IMR-90 (cell line): ENCODE measurements at regions not wholly inside any gene's neighbourhood (a gene's known extent, or its start where the extent isn't known, plus 50 kb on each side); places are given as distances from the start of the nearest gene placed in this dataset.

ENCODE experiments used
- ATAC-seq: fragments of 200-7000 bp; cut with Tn5 transposase; 2 replicates; pipeline ENCODE4 v1.9.1; 2020; ENCODE audit warnings: low read depth, mild to moderate bottlenecking, moderate library complexity
- BruUV-seq: library from RNA; stranded (reverse); fragments of 400-500 nt; replicated peaks from 2 replicates; lab custom pipeline; 2021; lab: Mats Ljungman, UMichigan
- CTCF ChIA-PET: fragments of 300-600 bp; formaldehyde crosslinking; extraction: SDS; loops from one replicate; lab custom pipeline; 2021; ENCODE audit warnings: antibody characterized with exemption; lab: Yijun Ruan, JAX
- POLR2A ChIA-PET: fragments of 300-600 bp; sonication (Branson Sonifier 250); formaldehyde crosslinking; loops from one replicate; lab custom pipeline; 2022; ENCODE audit warnings: antibody characterized with exemption; ENCODE audit not compliant: unreplicated experiment; lab: Charles Lee
- DNase-seq: peaks from one replicate; pipeline ENCODE4 v3.0.0; 2013
- H2AFZ ChIP-seq: replicated peaks from 2 replicates; pipeline ENCODE3; 2013; ENCODE audit warnings: low read length, mild to moderate bottlenecking; ENCODE audit not compliant: poor library complexity
- H2AK5ac ChIP-seq: 2 replicates; pipeline ENCODE4 v1.6.1; 2013; ENCODE audit warnings: low read depth, low read length, inconsistent platforms
- H2AK9ac ChIP-seq: replicated peaks from 2 replicates; pipeline ENCODE3; 2013; ENCODE audit warnings: mild to moderate bottlenecking, low read depth, low read length, moderate library complexity; ENCODE audit not compliant: poor library complexity
- H2BK120ac ChIP-seq: 2 replicates; pipeline ENCODE4 v1.6.1; 2013; ENCODE audit warnings: low read depth, low read length, inconsistent platforms
- H2BK15ac ChIP-seq: 3 replicates; pipeline ENCODE4 v1.6.1; 2013; ENCODE audit warnings: low read depth, low read length, inconsistent platforms
- H2BK20ac ChIP-seq: 2 replicates; pipeline ENCODE4 v1.6.1; 2013; ENCODE audit warnings: low read depth, mild to moderate bottlenecking, inconsistent platforms, low read length, moderate library complexity
- H2BK5ac ChIP-seq: 2 replicates; pipeline ENCODE4 v1.6.1; 2013; ENCODE audit warnings: mild to moderate bottlenecking, low read depth, low read length, inconsistent platforms; ENCODE audit not compliant: poor library complexity, severe bottlenecking
- H3K14ac ChIP-seq: replicated peaks from 2 replicates; pipeline ENCODE4 v1.6.1; 2013; ENCODE audit warnings: low read depth, low read length, inconsistent platforms
- H3K18ac ChIP-seq: 2 replicates; pipeline ENCODE4 v1.6.1; 2013; ENCODE audit warnings: low read depth, low read length, control low read depth
- H3K23ac ChIP-seq: 2 replicates; pipeline ENCODE4 v1.6.1; 2013; ENCODE audit warnings: low read depth, low read length, inconsistent platforms
- H3K27ac ChIP-seq: 2 replicates; pipeline ENCODE4 v1.5.1; 2013; ENCODE audit warnings: mild to moderate bottlenecking, control low read depth, low read length; ENCODE audit not compliant: insufficient read depth
- H3K27me3 ChIP-seq: 2 replicates; pipeline ENCODE4 v1.6.1; 2013; ENCODE audit warnings: low read length; ENCODE audit not compliant: control insufficient read depth, insufficient read depth
- H3K36me3 ChIP-seq: 2 replicates; pipeline ENCODE4 v1.6.1; 2013; ENCODE audit warnings: low read length, mixed read lengths; ENCODE audit not compliant: control insufficient read depth, insufficient read depth
- H3K4ac ChIP-seq: 2 replicates; pipeline ENCODE4 v1.6.1; 2013; ENCODE audit warnings: low read depth, low read length, inconsistent platforms
- H3K4me1 ChIP-seq: 2 replicates; pipeline ENCODE4 v1.6.1; 2013; ENCODE audit warnings: low read length, mixed read lengths; ENCODE audit not compliant: control insufficient read depth, insufficient read depth
- H3K4me2 ChIP-seq: 2 replicates; pipeline ENCODE4 v1.6.1; 2013; ENCODE audit warnings: low read depth, mild to moderate bottlenecking, control low read depth, low read length, moderate library complexity
- H3K4me3 ChIP-seq: 2 replicates; pipeline ENCODE4 v1.5.1; 2013; ENCODE audit warnings: low read depth, mild to moderate bottlenecking, control low read depth, low read length, moderate library complexity; ENCODE audit not compliant: insufficient read depth
- H3K56ac ChIP-seq: 2 replicates; pipeline ENCODE4 v1.6.1; 2013; ENCODE audit warnings: low read length, inconsistent platforms; ENCODE audit not compliant: insufficient read depth; ENCODE audit errors: extremely low read depth
- H3K79me1 ChIP-seq, 2 experiments: 2 replicates each; pipeline ENCODE4 v1.6.1; 2013; ENCODE audit warnings: low read length in 2 of 2, inconsistent platforms in 1 of 2, low read depth in 1 of 2
- H3K9ac ChIP-seq: 2 replicates; pipeline ENCODE4 v1.6.1; 2013; ENCODE audit warnings: low read depth, low read length, control low read depth
- H3K9me1 ChIP-seq: 2 replicates; pipeline ENCODE4 v1.6.1; 2013; ENCODE audit warnings: low read length, inconsistent platforms; ENCODE audit not compliant: insufficient read depth
- H3K9me3 ChIP-seq: 2 replicates; pipeline ENCODE4 v1.6.1; 2013; ENCODE audit warnings: low read length; ENCODE audit not compliant: control insufficient read depth, insufficient read depth
- H4K20me1 ChIP-seq: 2 replicates; pipeline ENCODE4 v1.6.1; 2013; ENCODE audit warnings: low read length, inconsistent platforms; ENCODE audit not compliant: insufficient read depth
- H4K5ac ChIP-seq: 2 replicates; pipeline ENCODE4 v1.6.1; 2013; ENCODE audit warnings: mild to moderate bottlenecking, low read depth, low read length, control low read depth
- H4K8ac ChIP-seq, 2 experiments: 2 replicates each; pipeline ENCODE4 v1.6.1; 2013; ENCODE audit warnings: low read depth in 2 of 2, low read length in 2 of 2, control low read depth in 1 of 2, inconsistent platforms in 1 of 2
- H4K91ac ChIP-seq: 2 replicates; pipeline ENCODE4 v1.6.1; 2013; ENCODE audit warnings: low read depth, low read length, inconsistent platforms; ENCODE audit not compliant: insufficient read depth
- BHLHE40 ChIP-seq: fragments of 150-350 bp; IDR thresholded peaks from 2 replicates; pipeline ENCODE4 v1.6.1; 2016; ENCODE audit warnings: mild to moderate bottlenecking, low read depth, low read length
- CEBPB ChIP-seq: IDR thresholded peaks from 2 replicates; pipeline ENCODE4 v1.6.1; 2012; ENCODE audit warnings: low read depth, low read length, improper control_type of control experiment
- CHD1 ChIP-seq: IDR thresholded peaks from 2 replicates; pipeline ENCODE4 v1.6.1; 2012; ENCODE audit warnings: low read depth, low read length, improper control_type of control experiment
- CTCF ChIP-seq: conservative IDR thresholded peaks from 2 replicates; pipeline ENCODE4 v1.5.1; 2012; ENCODE audit warnings: mild to moderate bottlenecking, low read depth, low read length, improper control_type of control experiment
- FOS ChIP-seq: fragments of 150-350 bp; IDR thresholded peaks from 2 replicates; pipeline ENCODE4 v1.6.1; 2016; ENCODE audit warnings: low read depth, low read length
- MAFK ChIP-seq: IDR thresholded peaks from 2 replicates; pipeline ENCODE4 v1.6.1; 2012; ENCODE audit warnings: low read depth, low read length, improper control_type of control experiment
- MAZ ChIP-seq: IDR thresholded peaks from 2 replicates; pipeline ENCODE4 v1.6.1; 2012; ENCODE audit warnings: low read depth, mild to moderate bottlenecking, low read length, improper control_type of control experiment, moderate library complexity, borderline replicate concordance
- MXI1 ChIP-seq: IDR thresholded peaks from 2 replicates; pipeline ENCODE4 v1.6.1; 2012; ENCODE audit warnings: low read depth, mild to moderate bottlenecking, low read length, moderate library complexity, borderline replicate concordance
- NFE2L2 ChIP-seq: fragments of 150-350 bp; IDR thresholded peaks from 2 replicates; pipeline ENCODE4 v1.6.1; 2016; ENCODE audit warnings: low read depth, mild to moderate bottlenecking, low read length
- POLR2A ChIP-seq: IDR thresholded peaks from 2 replicates; pipeline ENCODE4 v1.6.1; 2012; ENCODE audit warnings: mild to moderate bottlenecking, low read depth, low read length
- RAD21 ChIP-seq: IDR thresholded peaks from 2 replicates; pipeline ENCODE4 v1.6.1; 2012; ENCODE audit warnings: low read length, improper control_type of control experiment
- RCOR1 ChIP-seq: IDR thresholded peaks from 2 replicates; pipeline ENCODE4 v1.6.1; 2012; ENCODE audit warnings: mild to moderate bottlenecking, low read length, improper control_type of control experiment; ENCODE audit not compliant: insufficient replicate concordance
- RFX5 ChIP-seq: IDR thresholded peaks from 2 replicates; pipeline ENCODE4 v1.8.0; 2012; ENCODE audit warnings: low read depth, mild to moderate bottlenecking, low read length, moderate library complexity
- SMC3 ChIP-seq: fragments of 150-350 bp; IDR thresholded peaks from 2 replicates; pipeline ENCODE4 v1.6.1; 2016; ENCODE audit warnings: low read depth, mild to moderate bottlenecking, antibody characterized with exemption, low read length, moderate library complexity
- USF2 ChIP-seq: fragments of 150-350 bp; IDR thresholded peaks from 2 replicates; pipeline ENCODE4 v1.6.1; 2017; ENCODE audit warnings: mild to moderate bottlenecking, antibody characterized with exemption, low read length, low read depth
- WGBS, 2 experiments: methylation state at CpG; one replicate each; pipeline versions ENCODE4 v1.1.5 to v1.1.7; 2013; ENCODE audit warnings: missing lambda C conversion rate in 2 of 2; ENCODE audit not compliant: insufficient read length in 1 of 2; ENCODE audit errors: extremely low coverage in 2 of 2; 5-methylcytosine and 5-hydroxymethylcytosine counted together
- dilution Hi-C: fragments of 300-500 bp; cut with HindIII; formaldehyde crosslinking; loops from one replicate; pipeline ENCODE4 v1.14.3; 2018; ENCODE audit warnings: low sequenced_read_pairs; ENCODE audit not compliant: unreplicated experiment
- in situ Hi-C: fragments of 300-500 bp; cut with MboI; formaldehyde crosslinking; loops from 3 replicates; pipeline ENCODE4 v1.14.3; 2019; ENCODE audit warnings: low sequenced_read_pairs, inconsistent platforms, mixed read lengths
- intact Hi-C: fragments of 100-400 bp; cut with micrococcal nuclease; formaldehyde crosslinking; loops from 2 replicates; pipeline ENCODE4 v1.10.0; 2022
- TF ChIP-seq, protein P1 (sequence below): fragments of 150-350 bp; IDR thresholded peaks from 2 replicates; pipeline ENCODE4 v1.6.1; 2016; ENCODE audit warnings: low read depth, mild to moderate bottlenecking, low read length, moderate library complexity, borderline replicate concordance

DNA sequence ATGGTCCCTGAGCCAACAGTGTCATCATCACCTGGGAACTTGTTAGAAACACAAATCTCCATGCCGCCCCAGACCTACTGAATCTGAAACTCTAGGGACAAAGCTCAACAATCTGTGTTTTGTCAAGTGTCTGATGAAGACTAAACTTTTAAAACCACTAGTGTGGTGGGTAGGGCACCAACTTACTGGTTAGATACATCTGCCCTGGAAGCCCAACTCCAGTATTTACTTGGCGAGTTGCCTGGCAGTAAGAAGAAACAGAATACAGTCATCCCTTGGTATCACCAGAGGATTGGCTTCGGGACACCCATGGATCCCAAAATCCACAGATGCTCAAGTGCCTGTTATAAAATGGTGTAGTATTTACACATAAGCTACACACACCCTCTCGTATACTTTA, 367.9 kb upstream of the DUSP10 start:
- H3K4me1 ChIP-seq: no peaks in the 10 kb centered on the region
- H2BK5ac ChIP-seq: no peak overlapping the region
- no peaks in the 10 kb centered on the region for H3K79me1 ChIP-seq
- no peak overlapping the region for H3K4ac ChIP-seq
- H3K18ac ChIP-seq: no peak overlapping the region
- no peak overlapping the region for H2AFZ ChIP-seq
- no peak overlapping the region for H4K5ac ChIP-seq
- ChIA-PET CTCF (no interaction called here), POLR2A (no interaction called here)
- BruUV-seq: no TSS peak
- H3K27me3 ChIP-seq: no peaks in the 10 kb centered on the region
- 60% methylated on average over 1 of the region's 4 CpGs; no CpG with 5 or more reads in 1 of the 2 experiments for WGBS, 2 experiments
- no peak overlapping the region for H2BK120ac ChIP-seq
- H3K23ac ChIP-seq: no peak overlapping the region
- intact Hi-C loops (no loop called here), dilution Hi-C loops (no loop called here), in situ Hi-C loops (no loop called here)
- H3K4me3 ChIP-seq: no peak overlapping the region
- H4K91ac ChIP-seq: no peak overlapping the region
- H2AK5ac ChIP-seq: no peak overlapping the region
- H3K4me2 ChIP-seq: no peak overlapping the region
- no peak overlapping the region for H2BK20ac ChIP-seq
- H4K20me1 ChIP-seq: no peaks in the 10 kb centered on the region
- H4K8ac ChIP-seq: no peak overlapping the region
- no peak overlapping the region for H3K14ac ChIP-seq
- no peak overlapping the region for H2BK15ac ChIP-seq
- H3K27ac ChIP-seq: no peak overlapping the region
- H2AK9ac ChIP-seq: no peak overlapping the region
- no peak overlapping the region for H3K56ac ChIP-seq
- TF ChIP-seq CEBPB (no peak), FOS (no peak), POLR2A (no peak), SMC3 (no peak), CHD1 (no peak), BHLHE40 (no peak), RCOR1 (no peak), USF2 (no peak), MXI1 (no peak), CTCF (no peak), RAD21 (no peak), NFE2L2 (no peak), MAFK (no peak), MAZ (no peak), RFX5 (no peak)
- TF ChIP-seq, protein P1, sequence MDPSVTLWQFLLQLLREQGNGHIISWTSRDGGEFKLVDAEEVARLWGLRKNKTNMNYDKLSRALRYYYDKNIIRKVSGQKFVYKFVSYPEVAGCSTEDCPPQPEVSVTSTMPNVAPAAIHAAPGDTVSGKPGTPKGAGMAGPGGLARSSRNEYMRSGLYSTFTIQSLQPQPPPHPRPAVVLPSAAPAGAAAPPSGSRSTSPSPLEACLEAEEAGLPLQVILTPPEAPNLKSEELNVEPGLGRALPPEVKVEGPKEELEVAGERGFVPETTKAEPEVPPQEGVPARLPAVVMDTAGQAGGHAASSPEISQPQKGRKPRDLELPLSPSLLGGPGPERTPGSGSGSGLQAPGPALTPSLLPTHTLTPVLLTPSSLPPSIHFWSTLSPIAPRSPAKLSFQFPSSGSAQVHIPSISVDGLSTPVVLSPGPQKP: no peak
- no peak overlapping the region for H3K9ac ChIP-seq
- DNase-seq: no peak
- ATAC-seq: no peak
- peaks cover 3% of the 10 kb centered on the region; the same call in 1 of the 2 replicates for H3K9me1 ChIP-seq
- H3K9me3 ChIP-seq: peaks cover 2% of the 10 kb centered on the region
- no peaks in the 10 kb centered on the region for H3K36me3 ChIP-seq
